Natural killer cell treated with Interleukin-12 subunit alpha and Interleukin-12 subunit beta and Interleukin-15 and Interleukin-18, amount 100 ng/mL, for 72 hours (primary cell): ENCODE measurements at regions not wholly inside any gene's neighbourhood (a gene's known extent, or its start where the extent isn't known, plus 50 kb on each side); places are given as distances from the start of the nearest gene placed in this dataset.

Experiments
- ATAC-seq, 2 donors: fragments of 150-1000 bp; cut with Tn5 transposase in 1 of 2; sonication (Bioruptor Pico), chemical (Tn5 transposase) in 1 of 2; 2 replicates each; pipeline ENCODE4 v1.10.0; 2021
- DNase-seq: peaks from one replicate; pipeline ENCODE4 v3.0.0; 2022; ENCODE audit warnings: low spot score
- H3K27ac Mint-ChIP-seq, 2 donors: 1 replicate in 1 of 2; 2 replicates in 1 of 2; pipeline ENCODE4 v1.8.0; 2022; ENCODE audit warnings: mixed read lengths in 2 of 2, mild to moderate bottlenecking in 1 of 2, moderate library complexity in 1 of 2
- H3K27me3 Mint-ChIP-seq, 2 donors: 1 replicate in 1 of 2; 2 replicates in 1 of 2; pipeline ENCODE4 v1.8.0; 2022; ENCODE audit warnings: mixed read lengths in 2 of 2
- H3K36me3 Mint-ChIP-seq: one replicate; pipeline ENCODE4 v1.8.0; 2022; ENCODE audit warnings: mixed read lengths
- H3K4me1 Mint-ChIP-seq, 2 donors: 1 replicate in 1 of 2; 2 replicates in 1 of 2; pipeline ENCODE4 v1.8.0; 2022; ENCODE audit warnings: low read depth in 2 of 2, mixed read lengths in 2 of 2, mild to moderate bottlenecking in 1 of 2
- H3K4me3 Mint-ChIP-seq: one replicate; pipeline ENCODE4 v1.8.0; 2022; ENCODE audit warnings: mixed read lengths
- H3K9me3 Mint-ChIP-seq: 2 replicates; pipeline ENCODE4 v1.8.0; 2022; ENCODE audit warnings: mixed read lengths

- H3K4me1 Mint-ChIP-seq, result no peaks in the 10 kb centered on the region
- H3K4me3 Mint-ChIP-seq, result no peak overlapping the region
- H3K36me3 Mint-ChIP-seq, result peaks cover 5% of the 10 kb centered on the region
- peaks cover 11% of the 10 kb centered on the region for H3K9me3 Mint-ChIP-seq
- DNase-seq, result no peak
- H3K27ac Mint-ChIP-seq, result no peak overlapping the region
- H3K27me3 Mint-ChIP-seq, result no peaks in the 10 kb centered on the region
- ATAC-seq, result no peak
Observed at GRCh38 chr7:84372155-84372621, 177.6 kb upstream of the SEMA3A start.

DNA sequence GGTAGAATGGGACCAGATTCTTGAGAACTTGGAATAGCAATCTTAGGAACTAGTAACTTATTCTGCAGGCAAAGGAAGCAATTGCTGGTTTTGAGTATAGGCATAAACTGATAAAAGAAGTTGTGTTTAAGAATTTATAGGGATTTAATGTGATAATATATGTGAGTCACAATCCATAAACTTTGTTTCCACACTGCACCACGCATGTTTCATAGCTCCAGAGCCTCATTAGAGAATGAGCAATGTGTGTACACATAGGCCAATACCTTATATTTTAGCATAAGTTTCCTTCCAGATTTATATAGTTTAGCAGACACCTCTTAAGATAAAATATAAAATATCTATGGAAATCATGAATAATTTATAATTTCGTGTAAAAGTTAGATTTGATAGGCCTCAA lies 175.5 kb upstream of the SEMA3A start:
- Mint-ChIP-seq H3K9me3 (peaks cover 10% of the 10 kb centered on the region), H3K4me3 (no peak overlapping the region), H3K36me3 (peaks cover 5% of the 10 kb centered on the region), H3K4me1 (no peaks in the 10 kb centered on the region), H3K27ac (no peak overlapping the region), H3K27me3 (no peaks in the 10 kb centered on the region)
- no peak for ATAC-seq
- DNase-seq, result no peak

DNA sequence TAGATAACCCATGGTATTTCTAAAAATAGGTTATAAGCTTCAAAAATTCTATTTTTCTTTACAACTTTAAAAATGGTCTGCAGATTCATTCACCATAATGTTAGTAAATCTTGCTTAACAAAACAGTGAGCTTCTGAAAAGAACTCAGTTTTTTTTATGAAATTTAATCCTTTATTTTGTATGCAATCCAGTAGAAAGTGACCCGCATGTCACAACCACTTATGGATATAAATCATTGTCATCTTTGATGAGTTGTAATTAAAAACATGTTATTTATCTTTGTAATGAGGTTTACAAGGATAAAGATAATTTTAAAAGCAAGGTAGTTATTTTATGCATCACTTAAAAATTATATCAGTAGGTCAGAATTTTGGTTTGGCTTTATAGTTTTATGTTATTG lies 173.5 kb upstream of the SEMA3A start:
- Mint-ChIP-seq H3K4me1 (no peaks in the 10 kb centered on the region), H3K27ac (no peak overlapping the region), H3K4me3 (no peak overlapping the region), H3K27me3 (no peaks in the 10 kb centered on the region), H3K36me3 (peaks cover 5% of the 10 kb centered on the region), H3K9me3 (peaks cover 10% of the 10 kb centered on the region)
- no peak for ATAC-seq
- no peak for DNase-seq

GRCh38 chr7:84364708-84365107 lies 170.1 kb upstream of the SEMA3A start:
- Mint-ChIP-seq H3K4me3 (no peak overlapping the region), H3K27me3 (no peaks in the 10 kb centered on the region), H3K27ac (no peak overlapping the region), H3K36me3 (no peaks in the 10 kb centered on the region), H3K4me1 (no peaks in the 10 kb centered on the region), H3K9me3 (peaks cover 9% of the 10 kb centered on the region)
- ATAC-seq (no peak), DNase-seq (no peak)

DNA sequence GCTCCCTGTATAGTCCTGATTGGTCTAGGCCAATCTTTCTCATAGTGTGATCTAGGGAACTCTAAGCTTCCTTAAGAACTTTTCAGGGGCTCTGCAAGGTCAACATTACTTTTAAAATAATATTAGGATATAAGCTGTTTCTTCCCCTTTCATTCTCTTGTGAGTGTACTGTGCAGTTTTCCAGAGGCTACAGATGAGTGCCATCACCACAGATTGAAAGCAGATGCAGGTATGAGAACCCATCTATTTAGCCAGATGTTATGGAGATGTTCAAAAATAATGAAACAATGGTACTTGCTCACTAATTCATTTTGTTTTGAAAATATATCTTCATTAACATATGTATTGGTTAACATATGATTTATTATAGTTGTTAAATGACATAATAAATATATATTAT lies 169.2 kb upstream of the SEMA3A start:
- H3K9me3 Mint-ChIP-seq, result peaks cover 8% of the 10 kb centered on the region

DNA sequence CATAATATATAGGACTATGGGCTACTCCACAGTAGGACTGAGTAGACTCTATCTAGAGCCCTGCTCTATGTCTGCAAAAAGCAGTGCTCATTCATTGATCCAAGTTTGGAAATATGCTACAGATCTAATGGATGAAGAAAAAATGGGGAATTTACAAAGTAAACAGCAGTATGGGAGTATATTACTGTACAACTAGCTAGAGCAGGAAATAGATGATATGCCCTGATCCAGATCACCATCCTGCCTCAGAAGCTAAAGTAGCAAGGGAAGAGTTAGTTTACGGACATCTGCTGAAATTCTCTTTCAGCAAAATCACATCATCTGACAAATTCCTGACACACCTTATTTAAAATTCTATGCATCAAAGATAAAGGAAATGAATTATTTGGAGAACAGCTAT lies 168.2 kb upstream of the SEMA3A start:
- no peaks in the 10 kb centered on the region for H3K4me1 Mint-ChIP-seq
- H3K36me3 Mint-ChIP-seq, result no peaks in the 10 kb centered on the region
- DNase-seq (no peak), ATAC-seq (no peak)
- no peak overlapping the region for H3K4me3 Mint-ChIP-seq
- H3K27me3 Mint-ChIP-seq, result no peaks in the 10 kb centered on the region
- H3K9me3 Mint-ChIP-seq, result peaks cover 11% of the 10 kb centered on the region
- no peak overlapping the region for H3K27ac Mint-ChIP-seq

More for the DNA sequence above, 169.2 kb upstream of the SEMA3A start:
- H3K36me3 Mint-ChIP-seq, result no peaks in the 10 kb centered on the region
- H3K4me1 Mint-ChIP-seq, result no peaks in the 10 kb centered on the region
- no peak for DNase-seq
- H3K27ac Mint-ChIP-seq, result no peak overlapping the region
- ATAC-seq, result no peak
- no peaks in the 10 kb centered on the region for H3K27me3 Mint-ChIP-seq
- H3K4me3 Mint-ChIP-seq, result no peak overlapping the region

DNA sequence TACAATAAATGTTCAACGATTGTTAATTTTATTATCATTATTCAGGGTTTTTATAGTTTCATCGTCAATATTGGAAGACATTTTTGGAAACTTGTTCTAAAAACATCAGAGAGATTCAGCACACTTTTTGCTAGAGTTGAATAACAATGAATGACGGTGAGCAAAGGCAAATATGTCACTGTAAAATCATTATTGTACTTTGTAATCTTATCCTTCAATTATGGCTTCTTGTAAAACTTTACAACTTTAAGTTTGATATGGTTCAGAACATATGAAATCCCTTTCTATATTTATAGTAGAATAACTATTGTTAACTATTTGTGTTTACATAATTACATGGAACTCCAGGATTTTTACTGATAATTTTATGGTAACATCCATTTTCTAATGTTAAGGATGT lies 167.8 kb upstream of the SEMA3A start:
- no peaks in the 10 kb centered on the region for H3K27me3 Mint-ChIP-seq
- peaks cover 11% of the 10 kb centered on the region for H3K9me3 Mint-ChIP-seq
- no peak for DNase-seq
- H3K4me3 Mint-ChIP-seq, result no peak overlapping the region
- H3K4me1 Mint-ChIP-seq, result no peaks in the 10 kb centered on the region
- H3K36me3 Mint-ChIP-seq, result no peaks in the 10 kb centered on the region
- H3K27ac Mint-ChIP-seq, result no peak overlapping the region
- no peak for ATAC-seq

GRCh38 chr7:84354866-84355265 lies 160.3 kb upstream of the SEMA3A start:
- no peak overlapping the region for H3K4me3 Mint-ChIP-seq
- no peaks in the 10 kb centered on the region for H3K27me3 Mint-ChIP-seq
- H3K27ac Mint-ChIP-seq, result no peak overlapping the region
- no peaks in the 10 kb centered on the region for H3K4me1 Mint-ChIP-seq
- H3K9me3 Mint-ChIP-seq, result peaks cover 6% of the 10 kb centered on the region
- ATAC-seq, result no peak
- no peaks in the 10 kb centered on the region for H3K36me3 Mint-ChIP-seq
- no peak for DNase-seq

- Mint-ChIP-seq H3K27me3 (no peaks in the 10 kb centered on the region), H3K9me3 (peaks cover 9% of the 10 kb centered on the region), H3K4me3 (no peak overlapping the region), H3K4me1 (no peaks in the 10 kb centered on the region), H3K27ac (no peak overlapping the region), H3K36me3 (no peaks in the 10 kb centered on the region)
- ATAC-seq (no peak), DNase-seq (no peak)
Observed at GRCh38 chr7:84354030-84354429, 159.4 kb upstream of the SEMA3A start.

GRCh38 chr7:84339306-84339705 lies 144.7 kb upstream of the SEMA3A start:
- no peak for DNase-seq
- Mint-ChIP-seq H3K4me3 (no peak overlapping the region), H3K4me1 (no peaks in the 10 kb centered on the region), H3K27me3 (no peaks in the 10 kb centered on the region), H3K27ac (no peak overlapping the region), H3K36me3 (no peaks in the 10 kb centered on the region), H3K9me3 (peaks cover 10% of the 10 kb centered on the region)
- no peak for ATAC-seq

DNA sequence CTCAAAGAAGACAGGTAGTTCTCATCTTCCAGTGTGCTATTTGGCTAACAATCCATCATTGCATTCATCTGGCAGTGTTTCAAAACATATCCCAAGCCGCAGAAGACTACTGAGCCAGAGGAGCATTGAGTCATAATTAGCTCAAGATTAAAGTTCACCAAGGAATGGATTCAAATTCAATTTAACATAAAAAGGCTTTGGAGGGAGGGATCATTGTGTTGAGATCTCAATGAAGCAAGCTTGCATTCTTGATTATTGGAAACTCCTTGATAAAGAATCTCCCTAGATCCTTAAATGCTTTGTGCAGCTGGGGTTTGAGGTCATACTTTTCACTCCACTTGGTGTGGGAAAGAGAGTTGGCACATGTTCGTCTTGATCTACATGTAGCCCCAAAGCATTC lies 142.8 kb upstream of the SEMA3A start:
- Mint-ChIP-seq H3K27me3 (no peaks in the 10 kb centered on the region), H3K9me3 (peaks cover 8% of the 10 kb centered on the region)

DNA sequence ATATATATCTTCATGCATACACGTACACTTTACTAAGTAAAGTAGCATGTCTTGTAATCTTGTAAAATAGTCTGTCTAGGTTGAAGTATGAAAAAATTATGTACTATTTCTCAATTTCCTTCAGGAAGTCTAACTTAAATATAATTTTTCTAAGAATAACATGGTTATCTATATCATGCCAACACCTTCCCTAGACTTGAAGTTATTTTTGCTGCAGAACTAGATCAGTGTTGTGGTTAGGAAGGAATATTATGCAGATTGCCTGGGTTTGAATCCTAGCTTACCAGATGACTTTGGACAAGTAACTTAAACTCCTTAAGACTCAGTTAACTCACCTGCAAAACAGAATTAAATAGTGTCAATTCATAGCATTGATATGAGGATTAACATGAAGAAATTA lies 142.2 kb upstream of the SEMA3A start:
- Mint-ChIP-seq H3K4me3 (no peak overlapping the region), H3K36me3 (no peaks in the 10 kb centered on the region), H3K4me1 (no peaks in the 10 kb centered on the region), H3K9me3 (peaks cover 8% of the 10 kb centered on the region), H3K27ac (no peak overlapping the region), H3K27me3 (no peaks in the 10 kb centered on the region)
- ATAC-seq (no peak), DNase-seq (no peak)

More for the DNA sequence above, 142.8 kb upstream of the SEMA3A start:
- no peak overlapping the region for H3K27ac Mint-ChIP-seq
- no peaks in the 10 kb centered on the region for H3K36me3 Mint-ChIP-seq
- H3K4me3 Mint-ChIP-seq, result no peak overlapping the region
- ATAC-seq, result no peak
- DNase-seq, result no peak
- H3K4me1 Mint-ChIP-seq, result no peaks in the 10 kb centered on the region

DNA sequence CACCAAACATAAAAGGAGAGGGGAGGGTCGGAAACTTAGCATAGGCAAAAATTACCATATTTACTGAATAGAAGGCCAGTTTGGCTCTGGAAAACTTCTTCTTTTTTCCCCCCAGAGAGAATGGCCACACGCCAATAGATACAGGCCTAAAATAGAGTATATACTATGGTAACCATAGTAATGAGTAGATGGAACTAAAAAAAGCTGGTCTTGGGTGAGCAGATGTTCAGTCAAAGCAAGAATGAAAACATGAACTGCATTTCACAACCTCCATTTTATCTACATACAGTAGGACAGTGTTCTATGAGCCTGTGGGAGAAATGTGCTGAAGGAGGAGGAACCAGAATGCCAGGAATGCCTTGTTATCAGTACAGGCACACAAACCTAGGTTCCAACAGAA lies 141.7 kb upstream of the SEMA3A start:
- H3K27me3 Mint-ChIP-seq, result no peaks in the 10 kb centered on the region
- H3K4me1 Mint-ChIP-seq, result no peaks in the 10 kb centered on the region
- H3K27ac Mint-ChIP-seq, result no peak overlapping the region
- H3K4me3 Mint-ChIP-seq, result no peak overlapping the region
- no peaks in the 10 kb centered on the region for H3K36me3 Mint-ChIP-seq
- ATAC-seq, result no peak
- peaks cover 5% of the 10 kb centered on the region for H3K9me3 Mint-ChIP-seq
- DNase-seq, result no peak

DNA sequence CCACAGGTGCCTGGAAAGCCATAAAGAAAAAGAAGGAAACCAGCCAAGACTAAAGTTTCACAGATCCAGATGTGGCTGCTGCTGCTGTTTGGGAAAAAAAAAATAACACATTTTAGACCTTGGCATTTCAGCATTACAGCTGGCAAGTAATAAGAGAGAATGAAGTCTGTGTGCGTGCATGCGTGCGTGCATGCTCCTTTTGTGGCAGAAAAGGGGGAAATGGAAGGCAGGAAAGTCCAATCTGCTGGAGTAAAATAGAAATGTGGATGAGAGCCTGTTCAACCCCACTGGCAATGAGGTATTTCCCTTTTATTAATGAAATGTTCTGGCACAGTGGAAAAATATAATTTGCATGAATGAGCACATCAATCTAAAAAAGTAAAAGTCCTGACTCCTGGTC lies 137.0 kb upstream of the SEMA3A start:
- no peak for DNase-seq

DNA sequence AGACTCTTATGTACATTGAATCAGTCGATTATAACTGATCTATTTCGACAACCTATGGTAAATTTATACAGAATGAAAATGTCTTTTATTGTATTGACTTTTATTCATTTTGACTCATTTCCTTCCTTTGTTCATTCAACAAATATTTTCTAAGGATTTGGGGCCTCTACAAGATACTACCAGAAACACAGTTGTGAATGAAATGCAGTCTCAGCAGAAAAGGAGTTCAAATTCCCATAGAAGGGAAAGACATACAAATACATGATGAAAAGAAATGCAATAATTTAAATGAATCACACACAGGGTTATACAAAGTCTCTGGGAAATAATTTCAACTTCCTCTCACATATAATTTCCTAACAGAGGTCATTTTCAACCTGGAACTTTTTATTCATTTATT lies 134.0 kb upstream of the SEMA3A start:
- Mint-ChIP-seq H3K27me3 (no peaks in the 10 kb centered on the region), H3K9me3 (peaks cover 8% of the 10 kb centered on the region), H3K27ac (no peak overlapping the region), H3K4me3 (no peak overlapping the region), H3K36me3 (no peaks in the 10 kb centered on the region), H3K4me1 (no peaks in the 10 kb centered on the region)
- no peak for ATAC-seq
- DNase-seq, result no peak

More for the DNA sequence above, 137.0 kb upstream of the SEMA3A start:
- Mint-ChIP-seq H3K27ac (no peak overlapping the region), H3K4me1 (no peaks in the 10 kb centered on the region), H3K36me3 (no peaks in the 10 kb centered on the region), H3K9me3 (peaks cover 9% of the 10 kb centered on the region), H3K4me3 (no peak overlapping the region), H3K27me3 (no peaks in the 10 kb centered on the region)
- no peak for ATAC-seq
